HG02763 (cell line): ENCODE measurements at regions not wholly inside any gene's neighbourhood (a gene's known extent, or its start where the extent isn't known, plus 50 kb on each side); places are given as distances from the start of the nearest gene placed in this dataset.
"Not testable (repeated sequence)": the region's sequence is repeated elsewhere in the genome, so short reads cannot be mapped to it uniquely, and the experiment has no call there.

Source experiments
- ATAC-seq: cut with Tn5 transposase; IDR thresholded peaks from one replicate; pipeline ENCODE4 v1.9.1; 2021; ENCODE audit warnings: mild to moderate bottlenecking, moderate library complexity; ENCODE audit not compliant: unreplicated experiment

DNA sequence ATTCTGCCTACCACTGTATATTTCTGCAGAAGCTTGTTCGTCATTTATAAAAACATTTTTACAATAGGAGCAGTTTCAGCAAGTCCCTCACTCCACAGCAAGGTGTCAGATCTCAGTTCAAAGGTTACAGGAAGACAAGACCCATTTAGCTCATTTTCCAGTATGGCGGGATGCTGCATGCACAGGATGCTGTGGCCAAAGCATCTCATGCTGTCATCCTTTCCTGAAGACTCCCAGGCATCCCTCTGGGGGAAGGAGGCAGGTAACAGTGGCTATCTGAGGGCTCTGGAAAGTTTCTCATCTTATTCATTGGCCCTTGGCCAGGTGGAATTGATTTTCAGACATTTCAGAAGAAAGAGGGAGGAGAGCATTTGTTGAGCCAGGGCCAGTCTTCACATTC lies 539.3 kb upstream of the CDH5 start:
- no peak for ATAC-seq

DNA sequence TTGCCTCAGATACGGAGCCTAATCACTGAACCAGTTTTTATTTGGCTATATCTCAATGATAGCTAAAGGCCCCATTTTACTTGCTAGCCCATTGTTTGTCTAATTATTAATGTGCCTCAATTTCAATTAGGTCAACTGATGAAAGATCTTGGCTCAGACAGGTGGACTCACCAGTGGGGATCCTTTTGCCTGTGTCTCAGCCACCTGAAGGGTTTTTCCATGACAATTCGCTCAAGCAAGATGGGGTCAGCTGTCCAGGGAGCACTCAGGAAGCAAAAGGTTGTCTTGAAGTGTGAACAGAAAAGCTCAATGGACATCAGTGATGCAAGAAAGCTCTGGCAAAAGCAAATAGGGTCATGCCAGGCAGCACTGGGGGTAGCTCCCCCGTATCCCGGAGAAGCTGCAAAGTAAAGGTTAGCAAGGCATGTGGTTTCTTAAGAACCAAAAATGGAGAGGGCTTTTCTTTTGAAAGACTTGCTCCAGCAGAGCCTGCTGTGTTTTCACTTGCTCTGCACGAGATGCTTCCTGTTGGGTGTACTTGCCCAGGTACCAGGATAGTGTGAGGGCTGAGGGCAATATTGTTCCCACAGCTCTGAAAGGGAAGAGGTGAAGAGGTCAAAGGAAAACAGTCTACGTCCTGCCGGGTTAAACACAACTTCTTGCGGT lies 541.2 kb upstream of the CDH5 start:
- no peak for ATAC-seq

DNA sequence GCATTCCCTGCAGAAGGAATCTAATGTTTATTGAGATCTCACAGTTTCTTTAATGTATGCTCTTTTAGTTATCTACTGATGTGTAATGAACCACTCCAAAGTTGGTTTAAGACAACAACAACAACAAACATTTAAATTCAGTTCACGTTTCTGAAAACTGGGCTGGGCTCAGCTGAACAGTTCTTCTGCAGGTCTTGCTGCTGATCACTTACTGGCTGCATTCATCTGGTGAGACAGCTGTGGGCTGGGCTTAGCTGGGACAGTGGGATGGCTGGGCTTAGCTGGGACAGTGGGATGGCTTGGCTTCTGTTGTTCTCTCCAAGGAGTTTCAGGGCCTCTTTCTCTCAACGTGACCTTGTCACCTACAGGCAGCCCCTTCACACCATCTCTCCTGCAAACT lies 544.3 kb upstream of the CDH5 start:
- ATAC-seq: no peak

DNA sequence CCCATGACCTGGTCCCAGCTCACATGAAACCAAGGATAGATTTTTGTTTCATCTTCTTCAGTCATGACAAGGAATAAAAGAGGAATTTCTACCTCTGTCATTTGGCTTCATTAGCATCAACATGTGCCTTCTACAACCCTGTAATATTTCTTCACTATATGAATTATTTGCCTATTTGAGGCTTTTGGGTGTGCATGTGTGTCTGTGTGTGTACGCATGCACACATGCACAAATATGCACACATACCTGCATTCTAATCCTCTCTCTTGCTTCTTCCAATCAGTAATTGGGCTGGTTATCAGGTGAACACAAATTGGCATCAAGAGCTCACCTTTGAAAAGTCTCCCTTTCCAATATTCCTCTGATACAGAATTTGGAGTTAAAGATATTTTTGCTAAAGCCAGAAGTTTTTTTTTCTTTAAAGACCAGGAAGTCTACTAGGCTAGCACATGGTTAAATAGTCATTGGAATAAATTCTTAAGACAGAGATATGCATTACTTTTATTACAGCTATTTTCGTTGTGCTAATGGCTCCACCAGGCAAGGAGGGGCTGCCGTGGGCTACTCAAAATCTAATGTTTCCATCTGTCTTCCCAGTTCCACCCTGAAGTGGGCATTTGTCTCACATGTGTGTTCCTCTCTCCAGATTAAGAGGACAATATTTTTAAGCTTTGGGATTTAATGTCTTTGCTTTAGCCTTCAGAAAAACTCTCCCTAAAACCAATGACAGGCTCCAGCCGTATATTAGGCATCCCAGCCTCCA lies 547.2 kb upstream of the CDH5 start:
- no peak for ATAC-seq

DNA sequence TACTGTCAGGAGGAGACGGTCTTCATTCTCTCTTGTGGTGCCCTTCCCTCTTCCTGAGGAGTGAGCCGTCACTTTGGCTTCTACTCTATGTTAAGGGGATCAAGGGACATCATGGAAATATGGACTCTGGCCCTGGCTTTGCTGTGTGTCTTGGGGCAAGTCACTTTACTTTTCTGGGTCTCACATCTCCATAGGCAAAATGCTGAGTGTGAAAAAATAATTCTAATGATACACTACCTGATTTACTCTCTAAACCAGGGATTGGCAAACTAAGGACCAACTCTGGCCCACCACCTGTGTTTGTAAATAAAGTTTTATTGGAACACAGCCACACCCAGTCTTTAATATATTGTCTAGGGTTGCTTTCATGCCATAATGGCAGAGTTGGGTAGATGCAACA lies 548.7 kb upstream of the CDH5 start:
- no peak for ATAC-seq

DNA sequence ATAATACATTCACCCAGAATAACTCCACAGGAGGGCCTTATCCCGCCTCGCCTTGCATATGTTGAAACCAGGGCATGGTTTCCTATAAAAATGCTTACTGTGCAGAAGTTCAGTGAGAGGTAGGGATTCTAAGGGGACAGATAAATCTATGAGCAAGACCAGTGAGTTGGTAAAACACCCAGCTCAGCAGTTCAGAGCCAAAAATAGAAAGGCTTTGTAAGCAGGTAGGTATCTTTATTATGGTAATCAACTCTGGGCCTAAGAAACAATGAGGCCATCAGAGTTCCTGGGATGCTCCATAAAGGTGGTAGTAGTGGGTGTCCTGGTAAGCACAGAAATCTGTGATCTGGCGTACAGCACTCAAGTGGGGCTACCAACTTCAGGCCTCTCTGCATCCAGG lies 549.4 kb upstream of the CDH5 start:
- ATAC-seq: no peak

DNA sequence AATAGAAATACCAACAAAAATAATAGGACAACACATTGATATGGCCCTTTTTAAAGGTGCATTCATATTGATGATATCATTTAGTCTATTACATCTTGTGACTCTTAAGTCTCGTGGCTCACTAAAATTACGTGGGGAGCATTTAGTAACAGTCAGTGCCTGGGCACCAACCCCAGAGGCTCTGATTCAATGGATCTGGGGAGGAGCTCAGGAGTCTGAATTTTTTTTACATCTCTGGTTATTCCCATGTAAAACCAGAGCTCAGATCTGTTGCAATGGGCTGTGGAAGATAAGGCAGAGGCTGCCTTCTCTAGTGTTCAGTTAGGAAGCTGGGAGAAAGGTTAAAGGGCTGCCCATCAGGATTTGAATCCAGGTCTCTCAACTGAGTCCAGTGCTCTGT lies 549.9 kb upstream of the CDH5 start:
- no peak for ATAC-seq

DNA sequence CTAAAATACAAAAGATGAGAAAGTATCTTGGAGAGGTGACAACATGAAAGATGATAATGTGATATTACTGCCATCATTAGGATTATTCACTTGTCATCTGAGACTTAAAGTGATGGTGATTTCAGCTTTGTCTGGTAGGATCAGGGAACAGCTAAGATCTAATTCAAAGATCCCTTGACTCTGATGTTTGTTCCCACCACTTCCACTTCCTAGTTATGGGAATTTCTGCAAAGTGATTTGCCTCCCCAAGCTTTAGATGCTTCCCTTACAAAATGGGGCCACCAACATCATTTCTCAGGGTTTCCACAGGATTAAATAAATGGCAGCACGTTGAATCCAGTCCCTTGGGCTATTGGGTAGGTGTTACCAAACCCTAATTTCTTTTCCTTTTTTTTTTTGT lies 550.8 kb upstream of the CDH5 start:
- ATAC-seq: no peak

DNA sequence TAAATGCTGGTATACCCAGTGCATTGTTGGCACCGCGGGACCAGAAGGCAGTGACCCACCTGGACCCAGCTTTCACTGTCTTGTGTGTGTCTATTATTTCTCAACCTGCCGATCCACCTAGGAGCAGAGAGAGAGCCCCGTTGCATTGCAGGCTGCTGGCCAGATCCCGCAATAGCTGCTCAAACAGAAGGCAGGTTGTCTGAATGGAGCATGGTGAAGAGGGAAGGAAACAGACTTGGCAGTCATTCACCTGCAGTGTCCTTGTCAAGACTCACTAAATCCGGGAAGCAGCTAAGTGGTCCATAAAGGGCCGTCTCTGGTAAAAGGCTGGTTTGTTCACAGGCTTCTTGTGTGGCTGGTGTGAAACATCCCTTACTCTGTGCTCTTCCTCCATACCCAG lies 552.6 kb upstream of the CDH5 start:
- not testable (repeated sequence) for ATAC-seq

DNA sequence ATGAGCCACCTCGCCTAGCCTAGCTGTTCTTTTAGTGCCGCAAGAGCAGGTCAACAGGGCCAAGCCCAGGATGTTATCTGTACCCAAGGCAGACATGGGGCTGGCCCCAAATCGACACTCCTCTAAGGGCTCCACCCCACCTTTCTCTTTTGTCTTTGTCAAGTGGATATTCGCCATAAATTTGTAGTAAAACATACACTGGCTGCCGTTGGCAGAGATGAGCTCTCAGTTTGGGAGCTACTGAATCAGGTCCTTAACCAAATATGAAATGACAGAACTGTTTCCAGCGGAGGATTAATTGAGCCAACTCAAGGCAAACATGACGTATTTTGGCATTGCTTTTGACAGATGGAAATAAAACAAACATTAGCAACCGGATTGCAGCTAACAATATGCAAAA lies 556.9 kb upstream of the CDH5 start:
- no peak for ATAC-seq

DNA sequence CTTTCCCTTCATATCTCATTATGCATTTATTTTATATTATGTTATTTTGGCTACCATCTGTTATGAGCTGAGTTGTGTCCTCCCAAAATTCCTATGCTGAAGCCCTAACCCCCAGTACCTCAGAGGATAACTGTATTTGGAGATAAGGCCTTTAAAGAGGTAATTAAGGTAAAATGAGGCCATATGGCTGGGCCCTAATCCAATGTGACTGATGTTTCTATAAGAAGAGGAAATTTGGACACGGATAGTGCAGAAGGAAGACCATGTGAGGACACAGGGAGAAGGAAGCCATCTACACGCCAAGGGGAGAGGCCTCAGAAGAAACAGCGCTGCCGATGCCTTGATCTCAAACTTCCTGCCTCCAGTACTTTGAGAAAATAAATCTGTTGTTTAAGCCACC lies 557.7 kb upstream of the CDH5 start:
- no peak for ATAC-seq

DNA sequence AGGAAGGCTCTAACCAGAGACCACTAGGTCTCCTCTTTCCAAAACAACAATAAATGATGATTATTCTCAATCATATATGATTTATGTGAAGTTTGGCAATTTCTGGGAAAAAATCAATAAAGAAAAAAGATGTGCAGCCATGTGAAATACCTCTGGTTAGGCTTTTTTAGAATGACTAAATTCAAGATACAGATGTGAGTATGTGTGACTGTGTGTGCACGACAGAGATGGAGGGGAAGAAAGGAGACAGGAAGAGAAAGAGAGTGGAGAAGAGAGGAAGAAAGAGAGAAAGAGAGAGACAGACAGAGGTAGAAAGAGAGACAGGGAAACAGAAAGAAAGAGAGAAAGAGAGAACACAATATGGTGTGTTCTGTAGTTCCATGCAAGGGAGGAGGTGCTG lies 558.6 kb upstream of the CDH5 start:
- ATAC-seq: no peak

DNA sequence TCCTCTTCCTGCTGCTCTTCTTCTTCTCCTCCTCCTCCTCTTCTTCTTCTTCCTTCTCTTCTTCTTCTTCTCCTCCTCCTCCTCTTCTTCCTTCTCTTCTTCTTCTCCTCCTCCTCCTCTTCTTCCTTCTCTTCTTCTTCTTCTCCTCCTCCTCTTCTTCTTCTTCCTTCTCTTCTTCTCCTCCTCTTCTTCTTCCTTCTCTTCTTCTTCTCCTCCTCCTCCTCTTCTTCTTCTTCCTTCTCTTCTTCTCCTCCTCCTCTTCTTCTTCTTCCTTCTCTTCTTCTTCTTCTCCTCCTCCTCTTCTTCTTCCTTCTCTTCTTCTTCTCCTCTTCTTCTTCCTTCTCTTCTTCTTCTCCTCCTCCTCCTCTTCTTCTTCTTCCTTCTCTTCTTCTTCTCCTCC lies 560.8 kb upstream of the CDH5 start:
- ATAC-seq: not testable (repeated sequence)

DNA sequence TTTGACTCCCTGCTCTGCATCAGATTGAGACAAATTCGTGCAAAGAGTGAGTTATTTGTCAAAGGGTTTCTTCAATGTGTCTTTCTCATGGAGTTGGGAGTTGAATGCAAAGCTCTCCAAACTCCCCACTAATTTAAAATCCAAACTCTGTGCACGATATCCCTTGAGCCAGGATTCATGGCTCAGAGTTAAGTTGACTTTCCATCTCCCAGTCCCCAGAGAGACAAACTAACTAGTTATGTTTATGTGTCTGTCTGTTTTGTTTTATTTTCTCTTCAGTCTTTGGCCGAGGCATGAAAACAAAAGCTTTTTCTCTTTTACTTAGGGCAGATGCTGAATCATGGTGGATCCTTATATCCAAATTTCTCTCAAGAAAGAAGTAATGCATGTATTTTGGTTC lies 570.0 kb upstream of the CDH5 start:
- no peak for ATAC-seq

DNA sequence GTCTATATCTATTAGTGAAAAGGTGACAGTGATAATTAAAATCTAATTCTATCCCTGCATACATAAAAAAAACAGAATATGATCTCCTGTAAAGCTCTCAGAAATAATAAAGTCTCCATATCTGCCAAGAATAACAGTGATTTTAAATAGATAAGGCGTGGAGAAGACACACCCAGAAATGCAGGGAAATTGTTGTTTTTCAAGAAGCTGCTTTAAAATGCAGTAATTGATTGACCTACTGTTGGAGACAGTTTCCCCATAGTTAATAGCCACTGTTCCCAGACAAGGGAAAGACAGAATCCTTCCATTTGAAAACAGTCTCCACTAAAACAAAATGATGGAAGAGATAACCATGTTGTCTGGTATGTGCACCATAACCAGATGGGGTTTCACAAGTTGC lies 571.5 kb upstream of the CDH5 start:
- no peak for ATAC-seq

DNA sequence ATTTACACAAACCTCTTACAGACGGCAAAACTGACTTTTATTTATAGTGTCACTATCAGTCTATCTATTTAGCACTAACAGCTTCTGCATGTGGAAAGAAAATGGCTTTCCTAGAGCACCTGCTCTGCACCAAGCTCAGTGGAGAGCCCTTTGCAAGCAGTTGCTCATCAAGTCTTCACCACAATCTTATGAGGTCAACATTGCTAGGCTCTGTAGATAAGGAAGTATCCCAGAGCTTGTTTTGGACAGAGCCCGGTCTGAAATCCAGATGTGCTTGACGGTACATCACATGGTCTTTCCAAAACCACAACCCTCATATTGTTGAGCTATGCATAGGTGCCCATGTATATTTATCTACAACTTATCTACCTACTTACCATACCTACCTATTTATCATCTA lies 572.7 kb upstream of the CDH5 start:
- ATAC-seq: no peak

DNA sequence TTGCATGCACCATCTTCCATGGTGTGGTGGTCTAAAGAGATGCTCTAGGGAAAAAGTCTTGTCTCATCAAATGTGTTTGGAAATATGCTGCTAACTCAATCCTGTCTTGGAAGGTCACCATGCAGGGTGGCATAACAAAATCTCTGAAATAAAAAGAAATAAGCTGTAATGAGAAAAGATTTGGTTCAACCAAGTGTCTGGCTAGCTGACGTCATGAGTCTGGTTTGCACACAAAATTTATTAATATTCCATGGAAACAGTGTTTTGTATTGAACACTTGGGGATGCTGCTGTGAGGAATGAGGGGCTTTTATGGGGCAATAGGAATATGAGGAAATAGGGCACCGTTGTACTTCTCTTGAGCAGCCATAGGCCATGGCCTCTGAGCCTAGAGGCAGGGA lies 575.7 kb upstream of the CDH5 start:
- ATAC-seq: no peak

DNA sequence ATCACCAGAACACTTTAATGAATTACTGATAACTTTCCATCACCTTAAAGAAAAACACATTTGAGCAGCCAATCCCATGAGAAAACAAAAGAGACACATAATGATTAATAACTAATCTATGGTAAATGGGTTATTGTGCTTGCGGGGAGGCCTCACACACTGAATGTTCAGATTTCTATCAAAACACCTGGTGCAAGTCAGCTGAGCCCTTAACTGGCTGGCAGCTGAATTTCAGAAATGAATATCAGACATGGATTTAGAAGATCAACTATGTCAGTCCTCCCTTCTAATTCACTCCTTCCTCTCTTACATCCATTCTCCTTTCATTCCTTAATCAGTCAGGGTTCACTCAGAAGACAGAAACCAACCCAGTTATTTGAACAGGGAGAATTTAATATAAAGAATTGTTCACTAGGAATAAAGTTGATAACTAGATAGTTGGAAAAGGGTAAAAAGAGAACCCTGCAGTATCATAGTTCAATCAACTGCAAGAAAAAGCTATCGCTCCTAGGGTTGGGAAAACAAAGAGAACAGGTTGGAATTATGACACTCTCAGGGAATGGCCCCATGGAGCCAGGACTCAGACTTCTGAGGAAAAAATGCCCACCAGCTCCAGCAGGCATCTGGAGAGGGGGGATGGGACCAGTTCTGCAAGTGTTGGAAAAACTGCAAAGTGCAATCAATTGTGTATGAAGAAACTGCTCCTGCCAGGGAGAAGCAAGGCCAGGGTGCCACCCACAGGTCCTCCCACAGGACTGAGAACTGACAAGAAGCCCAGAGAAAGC lies 577.1 kb upstream of the CDH5 start:
- no peak for ATAC-seq

DNA sequence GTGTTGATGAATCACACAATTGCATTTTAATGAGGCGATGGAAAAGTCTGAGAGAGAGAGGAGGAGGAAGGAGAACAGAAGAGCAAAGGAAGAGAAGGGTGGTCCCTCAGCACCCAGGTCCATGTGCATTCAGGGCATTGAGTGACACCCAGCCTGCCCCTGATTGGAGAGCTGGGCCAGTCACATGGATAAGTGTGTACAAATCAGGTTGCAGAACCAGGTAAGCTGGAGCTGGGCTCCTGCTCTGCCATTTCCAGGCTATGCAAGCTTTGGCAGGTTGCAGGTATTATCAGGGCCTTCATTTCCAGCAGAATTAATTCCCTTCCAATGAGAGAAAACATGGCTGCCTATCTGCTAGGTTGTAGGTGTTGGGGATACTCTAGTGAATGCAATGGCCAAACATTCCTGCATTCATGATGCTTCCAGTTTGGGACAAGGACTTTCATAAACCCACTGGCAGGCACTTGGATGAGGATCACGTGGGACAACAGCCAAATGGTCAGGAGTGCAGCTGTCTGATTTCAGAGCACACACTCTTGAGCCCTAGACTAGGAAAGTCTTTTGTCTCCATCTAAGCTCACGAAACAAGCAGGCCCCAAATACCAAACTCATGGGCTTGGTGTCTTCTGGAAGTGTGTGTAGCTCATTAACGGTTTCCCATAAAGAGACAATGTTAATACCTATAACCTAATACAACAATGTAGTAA lies 577.9 kb upstream of the CDH5 start:
- ATAC-seq: no peak

DNA sequence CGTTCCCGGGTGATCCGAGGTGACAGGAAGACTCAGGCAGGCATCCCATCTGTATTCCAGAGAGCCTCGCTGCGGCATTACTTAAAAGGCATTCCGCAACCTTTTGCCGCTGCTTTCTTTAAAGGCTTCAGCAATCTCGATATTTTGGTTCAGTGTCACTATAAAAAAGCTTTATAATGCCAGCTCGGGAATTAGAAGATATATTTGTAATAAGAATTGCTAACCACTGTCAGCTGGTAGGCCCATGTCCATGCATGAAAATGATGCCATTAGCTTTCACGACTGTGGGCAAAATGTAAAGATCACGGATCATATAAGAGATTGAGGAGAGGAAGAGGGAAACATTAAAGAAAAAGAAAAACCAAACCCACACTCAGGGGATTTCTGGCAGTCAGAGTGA lies 578.6 kb upstream of the CDH5 start:
- ATAC-seq: no peak

DNA sequence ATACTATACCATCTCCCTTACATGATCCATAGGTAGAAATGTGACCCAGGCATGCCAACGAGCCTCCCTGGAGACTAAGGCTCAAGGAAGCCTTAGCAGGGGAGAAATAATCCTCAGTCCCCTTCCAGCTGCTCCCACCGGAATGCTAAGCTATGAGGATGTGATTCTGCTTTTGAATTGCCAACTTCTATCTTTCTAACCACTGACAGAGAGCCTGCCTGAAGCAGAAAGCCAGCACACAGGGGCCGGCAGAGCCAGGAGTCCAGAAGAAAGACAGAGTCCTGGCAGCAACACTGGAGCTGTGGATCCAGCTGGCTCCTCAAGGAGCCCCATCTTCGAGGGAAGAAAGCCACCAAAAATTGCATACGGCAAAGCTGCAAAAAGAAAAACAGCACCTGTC lies 579.6 kb upstream of the CDH5 start:
- no peak for ATAC-seq
